Kasumi-1 (cell line): ENCODE measurements at regions not wholly inside any gene's neighbourhood (a gene's known extent, or its start where the extent isn't known, plus 50 kb on each side); places are given as distances from the start of the nearest gene placed in this dataset.
A peak's percentile ranks its signal among the peaks of the same experiment; 100 is the strongest.

ENCODE experiments used
- DNase-seq, 2 experiments: peaks; one replicate each; lab custom pipeline; 2025; lab: John Stamatoyannopoulos, UW

DNA sequence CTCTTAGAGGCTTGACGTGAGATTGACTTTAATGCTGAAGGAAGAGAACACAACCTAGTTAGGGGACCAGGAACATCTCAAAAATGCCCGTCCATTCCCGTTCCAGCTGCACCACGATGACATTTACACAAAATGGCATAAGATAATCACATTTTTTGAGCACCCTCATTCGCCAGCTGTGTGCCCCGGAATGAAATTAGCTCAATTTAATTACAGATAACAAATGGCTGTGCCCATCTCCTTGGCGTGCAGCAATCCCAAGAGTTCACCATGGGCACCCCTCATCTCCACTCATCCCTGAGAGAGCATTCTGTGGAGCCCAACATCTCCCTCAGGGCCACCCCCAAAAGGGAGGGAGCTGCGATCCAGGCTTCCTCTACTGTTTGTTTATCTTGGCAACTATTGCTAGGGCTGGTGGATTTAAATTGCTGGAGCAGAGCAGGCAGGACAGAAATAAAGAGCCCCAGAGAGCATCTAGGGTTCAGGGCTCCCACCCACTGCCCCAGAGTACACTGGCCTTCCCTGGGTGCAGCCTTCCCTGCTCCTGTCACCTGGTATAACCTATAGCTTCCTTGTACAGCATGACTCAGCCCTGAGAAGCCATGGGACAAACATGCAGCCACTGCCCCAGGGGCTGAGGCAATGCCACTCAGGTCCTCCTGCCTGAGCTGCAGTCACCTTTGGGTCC, 263.5 kb downstream of the ZEB1 start:
- DNase-seq: peak; percentile 44 to 59

DNA sequence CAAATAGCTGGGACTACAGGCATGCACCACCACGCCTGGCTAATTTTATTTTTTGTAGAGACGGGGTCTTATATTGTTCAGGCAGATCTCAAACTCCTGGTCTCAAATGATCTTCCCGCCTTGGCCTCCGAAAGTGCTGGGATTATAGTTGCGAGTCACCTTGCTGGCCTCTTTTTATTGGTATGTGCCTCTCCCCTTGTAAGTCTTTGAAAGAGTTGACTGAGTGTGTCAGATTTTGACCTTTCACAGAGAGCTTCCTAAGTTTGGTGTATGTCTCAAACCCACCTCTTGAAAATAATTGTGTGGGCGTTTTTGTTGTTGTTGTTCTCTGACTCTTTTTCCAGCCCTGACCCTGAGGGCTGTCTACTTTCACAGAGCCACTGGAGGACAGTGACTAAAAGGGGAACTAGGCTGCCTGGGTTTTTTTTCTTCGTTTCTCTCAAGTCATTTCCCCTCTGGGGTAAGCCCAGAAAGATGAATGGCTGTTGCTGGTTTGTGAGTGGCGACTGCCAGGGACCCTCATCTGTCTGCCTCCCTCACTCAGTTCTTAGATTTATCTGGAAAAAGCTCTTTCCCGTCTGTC, 262.8 kb downstream of the ZEB1 start:
- DNase-seq: peak; percentile 82 to 88

DNA sequence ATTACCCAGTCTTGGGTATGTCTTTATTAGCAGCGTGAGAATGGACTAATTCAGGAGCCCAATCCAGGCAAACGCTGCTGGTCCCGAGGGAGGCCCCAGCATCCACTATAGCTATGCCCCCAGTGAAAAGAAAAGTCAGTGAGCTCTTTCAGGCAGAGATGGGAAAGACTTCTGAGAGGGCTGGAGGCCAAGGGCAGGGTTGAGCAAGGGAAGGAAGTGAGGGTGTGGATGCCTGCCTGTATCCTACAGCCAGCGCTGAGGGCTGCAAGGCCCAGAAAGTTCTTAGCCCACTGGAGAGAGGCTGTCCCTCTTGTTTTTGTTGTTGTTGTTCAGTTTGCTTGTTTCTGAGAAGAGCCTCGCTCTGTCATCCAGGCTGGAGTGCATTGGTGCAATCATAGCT, 261.6 kb downstream of the ZEB1 start:
- peak; percentile 20 to 32 for DNase-seq
